Brain microvascular endothelial cell (primary cell): ENCODE measurements at regions not wholly inside any gene's neighbourhood (a gene's known extent, or its start where the extent isn't known, plus 50 kb on each side); places are given as distances from the start of the nearest gene placed in this dataset.

Experiments
- DNase-seq: peaks from one replicate; pipeline ENCODE4 v3.0.0-alpha.2; 2020
- H3K27ac ChIP-seq: fragments of 250-450 bp; sonication (Bioruptor Pico); 2 replicates; pipeline ENCODE4 v1.5.1; 2020; ENCODE audit warnings: mild to moderate bottlenecking, moderate library complexity
- H3K27me3 ChIP-seq: fragments of 250-450 bp; sonication (Bioruptor Pico); replicated peaks from 2 replicates; pipeline ENCODE4 v1.5.1; 2020; ENCODE audit warnings: mild to moderate bottlenecking
- H3K36me3 ChIP-seq: fragments of 250-450 bp; sonication (Bioruptor Pico); replicated peaks from 2 replicates; pipeline ENCODE4 v1.5.1; 2020; ENCODE audit warnings: mild to moderate bottlenecking
- H3K4me3 ChIP-seq: 2 replicates; pipeline ENCODE4 v1.5.1; 2011; ENCODE audit warnings: low read depth, mild to moderate bottlenecking, control low read depth, low read length, moderate library complexity
- in situ Hi-C: cut with HindIII; loops from 2 replicates; pipeline ENCODE4 v1.10.0; 2017; ENCODE audit warnings: low sequenced_read_pairs, low pct_ligation_motif_present
- TF ChIP-seq, protein P1 (sequence below): IDR thresholded peaks from 2 replicates; pipeline ENCODE4 v1.5.1; 2011; ENCODE audit warnings: low read depth, mild to moderate bottlenecking, moderate library complexity, low read length, control low read depth, inconsistent platforms; ENCODE audit errors: missing control alignments

DNA sequence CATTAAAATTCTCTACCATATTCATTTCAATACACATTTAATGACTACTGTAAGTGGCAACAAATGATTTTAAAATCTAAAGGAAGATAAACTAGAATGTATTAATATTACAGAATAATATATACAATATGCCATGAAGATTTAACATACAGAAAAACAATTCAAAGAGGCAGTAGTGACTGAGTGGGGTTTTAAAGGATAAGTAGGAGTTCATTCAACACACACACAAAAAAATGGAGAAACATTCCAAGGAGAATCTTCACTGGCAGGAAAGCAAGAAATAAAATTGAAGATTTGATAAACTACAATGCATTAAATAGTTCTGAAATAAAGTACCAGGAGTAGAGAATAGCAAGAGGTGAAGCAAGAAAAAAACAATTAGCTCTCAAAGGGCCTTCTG, 215.1 kb downstream of the IBTK start:
- in situ Hi-C loops, result loop anchor here (25.0 kb wide), 1 partner anchor 270 kb away; the partner anchor contains the start of gene TENT5A
- Histone ChIP-seq H3K27me3 (no peaks in the 10 kb centered on the region), H3K4me3 (no peak overlapping the region), H3K27ac (no peak overlapping the region), H3K36me3 (no peaks in the 10 kb centered on the region)
- TF ChIP-seq, protein P1, sequence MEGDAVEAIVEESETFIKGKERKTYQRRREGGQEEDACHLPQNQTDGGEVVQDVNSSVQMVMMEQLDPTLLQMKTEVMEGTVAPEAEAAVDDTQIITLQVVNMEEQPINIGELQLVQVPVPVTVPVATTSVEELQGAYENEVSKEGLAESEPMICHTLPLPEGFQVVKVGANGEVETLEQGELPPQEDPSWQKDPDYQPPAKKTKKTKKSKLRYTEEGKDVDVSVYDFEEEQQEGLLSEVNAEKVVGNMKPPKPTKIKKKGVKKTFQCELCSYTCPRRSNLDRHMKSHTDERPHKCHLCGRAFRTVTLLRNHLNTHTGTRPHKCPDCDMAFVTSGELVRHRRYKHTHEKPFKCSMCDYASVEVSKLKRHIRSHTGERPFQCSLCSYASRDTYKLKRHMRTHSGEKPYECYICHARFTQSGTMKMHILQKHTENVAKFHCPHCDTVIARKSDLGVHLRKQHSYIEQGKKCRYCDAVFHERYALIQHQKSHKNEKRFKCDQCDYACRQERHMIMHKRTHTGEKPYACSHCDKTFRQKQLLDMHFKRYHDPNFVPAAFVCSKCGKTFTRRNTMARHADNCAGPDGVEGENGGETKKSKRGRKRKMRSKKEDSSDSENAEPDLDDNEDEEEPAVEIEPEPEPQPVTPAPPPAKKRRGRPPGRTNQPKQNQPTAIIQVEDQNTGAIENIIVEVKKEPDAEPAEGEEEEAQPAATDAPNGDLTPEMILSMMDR, result no peak
- DNase-seq, result no peak

DNA sequence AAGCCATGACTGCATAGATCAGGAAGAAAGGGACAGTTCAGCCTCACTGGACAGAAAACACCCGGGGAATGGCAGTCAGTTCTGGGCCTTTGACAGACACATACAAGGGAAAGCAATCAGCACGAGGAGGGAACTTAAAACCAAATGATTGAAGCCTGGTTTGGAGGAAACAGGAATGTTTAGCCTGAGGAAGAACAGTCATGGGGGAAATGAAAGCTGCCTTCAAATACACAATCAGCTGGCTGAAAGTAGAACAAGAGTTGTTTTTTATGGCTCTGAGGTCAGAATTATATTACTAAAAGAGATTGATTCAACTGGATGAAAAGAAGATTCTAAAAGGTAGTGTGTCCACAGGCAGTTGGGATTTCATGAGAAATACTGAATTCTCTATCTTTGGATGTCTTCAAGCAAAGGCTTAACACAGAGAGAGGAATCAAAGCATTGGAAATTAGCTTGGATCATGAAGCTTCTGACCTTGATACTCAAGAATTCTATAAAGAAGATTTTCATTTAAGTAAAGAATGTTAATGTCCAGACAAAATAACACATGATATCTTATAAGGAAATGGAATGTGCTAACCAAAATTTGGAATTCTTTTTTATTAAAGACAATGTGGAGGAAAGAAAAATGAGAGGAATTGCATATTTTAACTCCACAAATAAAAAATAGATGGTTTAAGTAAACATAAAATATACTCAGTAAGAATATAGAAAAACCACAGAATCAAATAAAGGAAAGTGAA, 216.6 kb downstream of the IBTK start:
- in situ Hi-C loops, result loop anchor here (25.0 kb wide), 1 partner anchor 269 kb away; the partner anchor contains the start of gene TENT5A
- H3K27ac ChIP-seq, result no peak overlapping the region

DNA sequence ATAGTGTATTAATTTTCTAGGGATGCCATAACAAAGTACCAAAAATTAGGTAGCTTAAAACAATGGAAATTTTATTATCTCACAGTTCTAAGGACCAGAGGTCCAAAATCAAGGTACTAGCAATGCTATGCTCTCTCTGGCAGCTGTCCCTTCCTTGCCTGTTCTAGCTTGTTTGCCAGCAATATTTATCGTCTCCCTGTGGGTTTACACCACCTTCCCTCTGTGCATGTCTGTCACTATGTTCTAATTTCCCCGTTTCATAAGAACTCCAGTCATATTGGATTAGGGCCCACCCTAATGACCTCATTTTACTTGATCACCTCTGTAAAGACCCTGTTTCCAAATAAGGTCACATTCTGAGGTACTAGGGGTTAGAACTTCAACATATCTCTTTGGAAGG, 217.2 kb downstream of the IBTK start:
- Histone ChIP-seq H3K4me3 (no peak overlapping the region), H3K36me3 (no peaks in the 10 kb centered on the region), H3K27ac (no peak overlapping the region), H3K27me3 (no peaks in the 10 kb centered on the region)
- in situ Hi-C loops, result loop anchor here (25.0 kb wide), 1 partner anchor 268 kb away; the partner anchor contains the start of gene TENT5A
- TF ChIP-seq, protein P1, result no peak
- no peak for DNase-seq

More for the DNA sequence above, 216.6 kb downstream of the IBTK start:
- no peaks in the 10 kb centered on the region for H3K36me3 ChIP-seq
- TF ChIP-seq, protein P1, result no peak
- no peaks in the 10 kb centered on the region for H3K27me3 ChIP-seq
- no peak overlapping the region for H3K4me3 ChIP-seq
- DNase-seq, result no peak

DNA sequence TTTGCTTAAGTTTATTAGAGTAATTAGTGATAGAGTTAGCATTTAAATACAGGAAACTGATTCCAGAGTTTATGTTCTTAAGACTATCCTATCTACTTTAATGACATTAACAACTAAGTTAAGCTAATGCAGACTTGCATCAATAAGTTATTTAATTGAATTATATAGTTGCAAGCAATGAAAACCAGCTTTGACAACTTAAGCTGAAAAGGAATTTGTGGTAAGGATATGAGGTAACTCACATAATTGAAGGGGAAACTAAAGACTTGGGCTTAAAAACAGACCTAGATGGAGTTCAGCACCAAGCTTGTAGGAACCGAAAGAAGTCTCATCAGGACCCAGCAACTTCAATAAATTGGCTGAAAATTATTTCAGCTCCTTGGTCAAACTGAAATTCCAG, 222.3 kb downstream of the IBTK start:
- TF ChIP-seq, protein P1, result no peak
- no peaks in the 10 kb centered on the region for H3K27me3 ChIP-seq
- H3K27ac ChIP-seq, result no peak overlapping the region
- H3K4me3 ChIP-seq, result no peak overlapping the region
- in situ Hi-C loops, result loop anchor here (25.0 kb wide), 1 partner anchor 263 kb away; the partner anchor contains the start of gene TENT5A
- H3K36me3 ChIP-seq, result no peaks in the 10 kb centered on the region
- no peak for DNase-seq

DNA sequence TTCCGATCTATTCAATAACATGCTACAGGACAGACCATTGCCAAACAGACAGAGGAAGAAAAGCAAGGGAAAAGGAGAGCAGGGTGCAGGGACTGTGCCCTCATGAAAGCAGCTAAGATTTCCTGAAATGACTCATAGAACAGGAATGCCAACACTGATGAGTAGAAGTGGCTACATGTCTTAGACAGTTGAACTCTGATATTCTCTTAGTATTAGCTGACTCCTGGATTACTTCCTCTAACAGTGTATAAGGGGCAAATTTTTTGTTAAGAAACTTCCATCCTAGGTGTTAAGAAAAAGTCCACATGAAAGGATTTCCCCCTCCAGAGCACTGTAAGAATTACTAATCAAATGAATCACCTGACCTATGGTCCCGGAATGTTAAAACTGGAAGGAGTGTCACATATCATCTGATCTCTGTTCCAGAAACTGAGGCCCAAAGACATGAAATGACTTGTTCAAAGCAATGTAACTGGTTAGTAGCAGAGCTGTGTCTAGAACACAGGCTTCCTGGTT, 224.9 kb downstream of the IBTK start:
- in situ Hi-C loops, result no loop called here
- Histone ChIP-seq H3K27me3 (no peaks in the 10 kb centered on the region), H3K36me3 (no peaks in the 10 kb centered on the region), H3K27ac (peak overlapping the region; percentile 60), H3K4me3 (no peak overlapping the region)
- TF ChIP-seq, protein P1, result no peak
- peak; percentile 68 for DNase-seq
